Esophagus squamous epithelium (tissue), 4 donors: ENCODE measurements at regions not wholly inside any gene's neighbourhood (a gene's known extent, or its start where the extent isn't known, plus 50 kb on each side); places are given as distances from the start of the nearest gene placed in this dataset.

Source experiments
- CTCF ChIP-seq, 6 experiments: fragments of 450-650 bp in 4 of 6; fragments of 200-600 bp in 2 of 6; sonication (generic) in 2 of 6; IDR thresholded peaks; one replicate each; pipeline ENCODE4 v1.5.1; 2016 to 2019; ENCODE audit warnings: antibody characterized with exemption in 6 of 6, mild to moderate bottlenecking in 4 of 6, moderate library complexity in 4 of 6
- POLR2A ChIP-seq, 4 donors: fragments of 450-650 bp; IDR thresholded peaks; one replicate each; pipeline ENCODE4 v1.6.1; 2017; ENCODE audit warnings: antibody characterized with exemption in 4 of 4, mild to moderate bottlenecking in 4 of 4, moderate library complexity in 3 of 4

- TF ChIP-seq POLR2A (IDR thresholded peaks at IDR 0.05) (no peak), CTCF (IDR thresholded peaks at IDR 0.05) (no peak)
These were observed 1987.2 kb upstream of the SEL1L start for GRCh38 chr14:83520837-83521236.
